ENCODE measurements at regions not wholly inside any gene's neighbourhood (a gene's known extent, or its start where the extent isn't known, plus 50 kb on each side); places are given as distances from the start of the nearest gene placed in this dataset.

- TF ChIP-seq CTCF (IDR thresholded peaks at IDR 0.05; ENCODE audit: borderline replicate concordance, extremely low read depth, low read length, poor library complexity, severe bottlenecking) (no peak), EZH2 (IDR thresholded peaks at IDR 0.05; ENCODE audit: borderline replicate concordance, low read depth, low read length, severe bottlenecking) (no peak)
Observed at GRCh38 chr20:43387737-43388136, 70.0 kb upstream of the SRSF6 start.
